ENCODE measurements at regions not wholly inside any gene's neighbourhood (a gene's known extent, or its start where the extent isn't known, plus 50 kb on each side); places are given as distances from the start of the nearest gene placed in this dataset.

DNA sequence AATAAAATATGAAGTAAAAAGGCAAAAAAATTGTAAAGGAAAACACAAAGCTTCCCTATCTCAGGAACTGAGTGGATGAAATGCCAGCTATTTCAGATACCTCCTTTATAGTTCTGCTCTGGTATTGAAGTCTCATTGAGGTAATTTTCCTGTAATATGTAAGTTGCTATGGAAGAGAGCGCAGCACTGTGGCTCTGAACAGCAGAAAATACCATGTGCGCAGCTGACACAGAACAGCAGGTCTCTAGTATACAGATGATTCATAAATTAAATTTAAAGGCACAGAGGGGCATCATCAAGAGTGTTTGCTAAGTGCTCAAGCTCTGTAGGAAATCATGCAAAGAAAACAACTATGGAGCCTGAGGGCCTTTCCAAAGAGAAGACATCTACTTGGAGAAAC is 315.3 kb upstream of the CDH7 start:
- TF ChIP-seq, protein P1, sequence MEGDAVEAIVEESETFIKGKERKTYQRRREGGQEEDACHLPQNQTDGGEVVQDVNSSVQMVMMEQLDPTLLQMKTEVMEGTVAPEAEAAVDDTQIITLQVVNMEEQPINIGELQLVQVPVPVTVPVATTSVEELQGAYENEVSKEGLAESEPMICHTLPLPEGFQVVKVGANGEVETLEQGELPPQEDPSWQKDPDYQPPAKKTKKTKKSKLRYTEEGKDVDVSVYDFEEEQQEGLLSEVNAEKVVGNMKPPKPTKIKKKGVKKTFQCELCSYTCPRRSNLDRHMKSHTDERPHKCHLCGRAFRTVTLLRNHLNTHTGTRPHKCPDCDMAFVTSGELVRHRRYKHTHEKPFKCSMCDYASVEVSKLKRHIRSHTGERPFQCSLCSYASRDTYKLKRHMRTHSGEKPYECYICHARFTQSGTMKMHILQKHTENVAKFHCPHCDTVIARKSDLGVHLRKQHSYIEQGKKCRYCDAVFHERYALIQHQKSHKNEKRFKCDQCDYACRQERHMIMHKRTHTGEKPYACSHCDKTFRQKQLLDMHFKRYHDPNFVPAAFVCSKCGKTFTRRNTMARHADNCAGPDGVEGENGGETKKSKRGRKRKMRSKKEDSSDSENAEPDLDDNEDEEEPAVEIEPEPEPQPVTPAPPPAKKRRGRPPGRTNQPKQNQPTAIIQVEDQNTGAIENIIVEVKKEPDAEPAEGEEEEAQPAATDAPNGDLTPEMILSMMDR (conservative IDR thresholded peaks at IDR 0.05; ENCODE audit: low read depth, low read length): no peak
- TF ChIP-seq EZH2phosphoT487 (IDR thresholded peaks at IDR 0.05; ENCODE audit: borderline replicate concordance, low read length): no peak

Measured in PC-3 (cell line).